Neural crest cell (in vitro differentiated cells): ENCODE measurements at regions not wholly inside any gene's neighbourhood (a gene's known extent, or its start where the extent isn't known, plus 50 kb on each side); places are given as distances from the start of the nearest gene placed in this dataset.
A peak's percentile ranks its signal among the peaks of the same experiment; 100 is the strongest.

Experiments used
- DNase-seq: peaks from one replicate; pipeline ENCODE4 v3.0.0; 2021; ENCODE audit warnings: low read depth, mixed read lengths, low spot score
- H3K27ac Mint-ChIP-seq: one replicate; pipeline ENCODE4 v1.8.0; 2021; ENCODE audit warnings: mild to moderate bottlenecking, mixed read lengths; ENCODE audit not compliant: unreplicated experiment
- H3K27me3 Mint-ChIP-seq: 2 replicates; pipeline ENCODE4 v1.8.0; 2021; ENCODE audit warnings: low read depth, mild to moderate bottlenecking, mixed read lengths
- H3K36me3 Mint-ChIP-seq: 2 replicates; pipeline ENCODE4 v1.8.0; 2021; ENCODE audit warnings: low read depth, mild to moderate bottlenecking, mixed read lengths
- H3K4me1 Mint-ChIP-seq: 2 replicates; pipeline ENCODE4 v1.8.0; 2021; ENCODE audit warnings: mixed read lengths
- H3K4me3 Mint-ChIP-seq: one replicate; pipeline ENCODE4 v1.8.0; 2021; ENCODE audit warnings: mild to moderate bottlenecking, mixed read lengths
- H3K9me3 Mint-ChIP-seq: 2 replicates; pipeline ENCODE4 v1.8.0; 2021; ENCODE audit warnings: mixed read lengths
- TF ChIP-seq, protein P1 (sequence below): fragments of 200-600 bp; sonication (generic); conservative IDR thresholded peaks from 2 replicates; pipeline ENCODE4 v1.5.0; 2021; ENCODE audit warnings: antibody characterized with exemption, mild to moderate bottlenecking

DNA sequence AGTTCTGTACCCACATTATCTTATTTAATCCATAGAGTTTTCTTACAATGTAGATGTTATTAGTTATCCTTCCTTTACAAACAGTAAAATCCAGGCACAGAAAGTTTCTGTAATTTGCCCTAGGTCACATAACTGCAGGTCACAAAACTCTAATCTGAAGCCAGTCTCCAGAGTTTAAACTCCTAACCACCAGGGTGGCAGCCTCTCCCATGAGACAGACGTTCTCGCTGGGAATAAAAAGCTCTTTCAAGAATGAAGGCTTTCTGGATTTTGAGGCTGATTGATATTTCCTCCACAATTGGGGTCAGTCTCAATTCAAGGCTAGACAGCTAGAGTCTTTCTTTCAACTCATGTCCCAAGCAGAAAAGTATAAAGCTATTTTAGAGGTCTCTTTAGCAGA lies 95.8 kb upstream of the PLEKHG7 start:
- DNase-seq, result no peak
- Mint-ChIP-seq H3K36me3 (peaks cover 6% of the 10 kb centered on the region), H3K9me3 (peaks cover 9% of the 10 kb centered on the region), H3K27me3 (no peaks in the 10 kb centered on the region), H3K27ac (no peak overlapping the region), H3K4me1 (peaks cover 22% of the 10 kb centered on the region), H3K4me3 (peak overlapping the region; percentile 63)
- TF ChIP-seq, protein P1, sequence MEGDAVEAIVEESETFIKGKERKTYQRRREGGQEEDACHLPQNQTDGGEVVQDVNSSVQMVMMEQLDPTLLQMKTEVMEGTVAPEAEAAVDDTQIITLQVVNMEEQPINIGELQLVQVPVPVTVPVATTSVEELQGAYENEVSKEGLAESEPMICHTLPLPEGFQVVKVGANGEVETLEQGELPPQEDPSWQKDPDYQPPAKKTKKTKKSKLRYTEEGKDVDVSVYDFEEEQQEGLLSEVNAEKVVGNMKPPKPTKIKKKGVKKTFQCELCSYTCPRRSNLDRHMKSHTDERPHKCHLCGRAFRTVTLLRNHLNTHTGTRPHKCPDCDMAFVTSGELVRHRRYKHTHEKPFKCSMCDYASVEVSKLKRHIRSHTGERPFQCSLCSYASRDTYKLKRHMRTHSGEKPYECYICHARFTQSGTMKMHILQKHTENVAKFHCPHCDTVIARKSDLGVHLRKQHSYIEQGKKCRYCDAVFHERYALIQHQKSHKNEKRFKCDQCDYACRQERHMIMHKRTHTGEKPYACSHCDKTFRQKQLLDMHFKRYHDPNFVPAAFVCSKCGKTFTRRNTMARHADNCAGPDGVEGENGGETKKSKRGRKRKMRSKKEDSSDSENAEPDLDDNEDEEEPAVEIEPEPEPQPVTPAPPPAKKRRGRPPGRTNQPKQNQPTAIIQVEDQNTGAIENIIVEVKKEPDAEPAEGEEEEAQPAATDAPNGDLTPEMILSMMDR, result no peak

GRCh38 chr12:92605621-92606170 lies 97.1 kb upstream of the PLEKHG7 start:
- no peak overlapping the region for H3K4me3 Mint-ChIP-seq
- H3K9me3 Mint-ChIP-seq, result peaks cover 14% of the 10 kb centered on the region
- H3K36me3 Mint-ChIP-seq, result peaks cover 13% of the 10 kb centered on the region
- H3K27me3 Mint-ChIP-seq, result no peaks in the 10 kb centered on the region
- no peak overlapping the region for H3K27ac Mint-ChIP-seq
- TF ChIP-seq, protein P1, result no peak
- H3K4me1 Mint-ChIP-seq, result peaks cover 22% of the 10 kb centered on the region
- no peak for DNase-seq

DNA sequence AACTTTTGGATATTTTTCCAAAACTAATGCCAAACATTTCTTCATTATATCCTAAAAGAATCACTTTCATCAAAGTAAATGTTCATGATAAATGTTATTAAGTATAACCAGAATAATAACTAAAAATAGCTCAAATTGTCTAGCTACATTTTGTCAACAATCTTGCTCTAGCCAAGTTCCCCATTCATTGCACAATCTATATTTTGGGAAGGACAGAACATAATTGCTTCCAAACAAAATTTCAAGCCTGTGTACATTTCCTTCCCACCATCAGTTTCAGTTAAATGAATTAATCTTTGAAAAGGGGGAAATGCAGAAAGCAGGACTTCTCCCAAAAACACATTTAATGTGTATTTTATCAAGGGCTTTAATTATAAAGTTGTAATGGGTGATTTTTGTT lies 98.0 kb upstream of the PLEKHG7 start:
- DNase-seq, result no peak
- Mint-ChIP-seq H3K27me3 (no peaks in the 10 kb centered on the region), H3K4me1 (peaks cover 22% of the 10 kb centered on the region), H3K4me3 (no peak overlapping the region), H3K9me3 (peaks cover 14% of the 10 kb centered on the region), H3K27ac (no peak overlapping the region), H3K36me3 (peaks cover 16% of the 10 kb centered on the region)
- TF ChIP-seq, protein P1, result no peak

DNA sequence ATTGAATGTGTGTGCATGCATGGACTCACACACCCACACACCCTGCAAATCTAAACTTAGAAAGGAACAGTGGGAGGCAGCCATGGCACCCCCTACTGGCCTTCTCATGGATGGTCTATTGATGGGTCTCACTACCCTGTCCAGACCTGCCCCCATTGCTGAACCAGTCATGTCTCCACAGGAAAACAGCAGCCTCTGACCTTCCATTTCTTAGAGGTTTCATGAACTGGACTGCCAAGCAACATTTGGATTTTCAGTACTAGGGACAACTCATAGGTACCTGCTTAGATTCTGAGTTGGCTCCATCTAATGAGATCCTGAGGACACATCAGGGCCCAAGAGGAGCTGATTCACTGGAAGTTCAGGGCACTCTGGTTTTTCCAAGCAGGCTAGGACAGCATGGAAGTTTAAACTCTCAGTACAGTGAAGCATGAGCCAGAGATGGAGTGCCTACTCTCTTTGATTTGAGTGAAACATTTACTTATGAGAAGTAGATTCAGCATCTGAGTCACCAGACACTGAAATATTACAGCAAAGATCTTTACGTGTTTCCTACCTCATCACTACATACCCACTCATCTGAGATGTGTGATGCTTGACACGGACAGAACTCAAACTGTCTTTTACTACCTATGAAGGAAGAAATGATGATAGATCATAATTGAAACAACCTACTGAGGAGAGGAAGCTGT lies 98.9 kb upstream of the PLEKHG7 start:
- no peak for DNase-seq
- H3K36me3 Mint-ChIP-seq, result peaks cover 18% of the 10 kb centered on the region
- TF ChIP-seq, protein P1, result no peak
- H3K27ac Mint-ChIP-seq, result no peak overlapping the region
- H3K9me3 Mint-ChIP-seq, result peaks cover 16% of the 10 kb centered on the region
- H3K4me1 Mint-ChIP-seq, result peaks cover 22% of the 10 kb centered on the region
- H3K4me3 Mint-ChIP-seq, result no peak overlapping the region
- H3K27me3 Mint-ChIP-seq, result no peaks in the 10 kb centered on the region

DNA sequence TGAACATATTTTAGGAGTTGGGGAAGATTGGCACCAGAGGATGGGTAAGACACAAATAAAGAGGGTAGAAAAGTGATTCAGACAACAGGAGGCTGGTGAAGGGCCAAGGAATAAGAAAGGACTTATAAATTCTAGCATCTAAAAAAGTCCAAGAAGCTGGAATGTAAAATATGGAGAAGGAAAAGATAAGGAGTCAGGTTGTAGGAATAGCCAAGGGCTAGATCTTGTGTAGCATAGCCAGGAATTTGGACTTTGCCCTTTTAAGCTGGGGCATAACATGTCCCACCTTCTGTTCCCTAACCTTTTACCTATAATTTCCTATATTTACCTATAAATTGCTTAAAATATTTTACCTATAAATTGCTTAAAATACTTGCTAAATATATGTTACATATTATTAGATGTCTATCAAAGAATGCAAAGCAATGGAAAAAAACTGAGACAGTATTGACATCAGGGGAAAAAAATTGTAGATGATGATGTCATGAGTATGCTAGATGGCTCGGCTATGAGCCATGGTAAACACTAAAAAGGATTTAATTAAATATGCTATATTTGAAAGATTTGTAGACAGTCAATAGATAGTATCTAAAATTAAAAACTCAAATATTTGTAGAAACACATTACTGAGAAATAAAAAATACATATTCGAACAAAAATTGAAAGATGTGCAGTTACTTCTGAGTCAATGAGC lies 99.7 kb upstream of the PLEKHG7 start:
- no peak overlapping the region for H3K4me3 Mint-ChIP-seq
- TF ChIP-seq, protein P1, result no peak
- H3K27me3 Mint-ChIP-seq, result no peaks in the 10 kb centered on the region
- no peak for DNase-seq
- H3K4me1 Mint-ChIP-seq, result peaks cover 14% of the 10 kb centered on the region
- peaks cover 16% of the 10 kb centered on the region for H3K9me3 Mint-ChIP-seq
- H3K36me3 Mint-ChIP-seq, result peaks cover 18% of the 10 kb centered on the region
- no peak overlapping the region for H3K27ac Mint-ChIP-seq
